SK-N-SH (cell line): ENCODE measurements at regions not wholly inside any gene's neighbourhood (a gene's known extent, or its start where the extent isn't known, plus 50 kb on each side); places are given as distances from the start of the nearest gene placed in this dataset.

Experiments used
- CTCF ChIA-PET: fragments of 300-600, 350-600 bp; formaldehyde crosslinking; extraction: SDS; loops from one replicate; lab custom pipeline; 2021; lab: Yijun Ruan, JAX
- POLR2A ChIA-PET: fragments of 350-600 bp; sonication (Branson Sonifier 250); formaldehyde crosslinking; extraction: SDS; loops from one replicate; lab custom pipeline; 2020; ENCODE audit warnings: antibody characterized with exemption, inconsistent platforms; lab: Yijun Ruan, JAX
- DNase-seq: peaks from one replicate; pipeline ENCODE4 v3.0.0; 2012
- H2AFZ ChIP-seq: fragments of 200-600 bp; sonication (generic); 2 replicates; pipeline ENCODE4 v1.8.1; 2016; ENCODE audit warnings: antibody characterized with exemption, mild to moderate bottlenecking, low read depth
- H3F3A ChIP-seq: fragments of 200-600 bp; sonication (generic); replicated peaks from 2 replicates; pipeline ENCODE3; 2016; ENCODE audit warnings: antibody characterized with exemption, mild to moderate bottlenecking; ENCODE audit not compliant: insufficient read depth
- H3K27ac ChIP-seq, 2 experiments: fragments of 200-500 bp in 1 of 2; fragments of 200-600 bp in 1 of 2; sonication (Bioruptor generic) in 1 of 2; sonication (generic), shearing (Covaris generic) in 1 of 2; 2 replicates each; pipeline versions ENCODE4 v1.5.1 to v1.6.1; 2014 to 2016; ENCODE audit warnings: low read depth in 2 of 2, inconsistent platforms in 1 of 2, low read length in 1 of 2, mild to moderate bottlenecking in 1 of 2, mixed read lengths in 1 of 2
- H3K27me3 ChIP-seq: fragments of 200-600 bp; sonication (generic), shearing (Covaris generic); 2 replicates; pipeline ENCODE4 v1.6.1; 2016; ENCODE audit warnings: mixed run types; ENCODE audit not compliant: insufficient read depth
- H3K36me3 ChIP-seq, 2 experiments: fragments of 200-500 bp in 1 of 2; fragments of 200-600 bp in 1 of 2; sonication (Bioruptor generic) in 1 of 2; sonication (generic) in 1 of 2; replicated peaks in 1 of 2; 2 replicates each; pipeline versions ENCODE3 to v1.5.1; 2014 to 2016; ENCODE audit warnings: low read length in 1 of 2, mild to moderate bottlenecking in 1 of 2; ENCODE audit not compliant: insufficient read depth in 2 of 2, control insufficient read depth in 1 of 2
- H3K4me1 ChIP-seq, 2 experiments: fragments of 200-500 bp in 1 of 2; fragments of 200-600 bp in 1 of 2; sonication (Bioruptor generic) in 1 of 2; sonication (generic), shearing (Covaris generic) in 1 of 2; 2 replicates each; pipeline versions ENCODE4 v1.5.1 to v1.6.1; 2014 to 2016; ENCODE audit warnings: low read depth in 1 of 2, low read length in 1 of 2, mixed run types in 1 of 2; ENCODE audit not compliant: insufficient read depth in 2 of 2, control insufficient read depth in 1 of 2
- H3K4me2 ChIP-seq: fragments of 200-600 bp; sonication (generic), shearing (Covaris generic); 2 replicates; pipeline ENCODE4 v1.6.1; 2017; ENCODE audit warnings: mixed run types
- H3K4me3 ChIP-seq, 2 experiments: fragments of 200-500 bp in 1 of 2; fragments of 200-600 bp in 1 of 2; sonication (Bioruptor generic) in 1 of 2; sonication (generic), shearing (Covaris generic) in 1 of 2; 2 replicates each; pipeline versions ENCODE4 v1.5.1 to v1.8.1; 2014 to 2016; ENCODE audit warnings: low read depth in 2 of 2, inconsistent platforms in 1 of 2, low read length in 1 of 2, mild to moderate bottlenecking in 1 of 2, mixed read lengths in 1 of 2, moderate library complexity in 1 of 2
- H3K79me2 ChIP-seq: fragments of 200-600 bp; sonication (generic); 2 replicates; pipeline ENCODE4 v1.8.1; 2017; ENCODE audit warnings: mild to moderate bottlenecking; ENCODE audit not compliant: insufficient read depth
- H3K9ac ChIP-seq: fragments of 200-600 bp; sonication (generic); 2 replicates; pipeline ENCODE4 v1.6.1; 2017; ENCODE audit warnings: mixed run types
- H3K9me2 ChIP-seq: fragments of 200-600 bp; sonication (generic); 2 replicates; pipeline ENCODE4 v1.6.1; 2017; ENCODE audit warnings: mixed run types
- H3K9me3 ChIP-seq: fragments of 200-600 bp; sonication (generic); 2 replicates; pipeline ENCODE4 v1.6.1; 2017; ENCODE audit warnings: mixed run types, mild to moderate bottlenecking, moderate library complexity
- H4K20me1 ChIP-seq: fragments of 200-600 bp; sonication (generic); 2 replicates; pipeline ENCODE4 v1.6.1; 2017; ENCODE audit warnings: mild to moderate bottlenecking, mixed run types; ENCODE audit not compliant: insufficient read depth
- CHD2 ChIP-seq: fragments of 150-350 bp; IDR thresholded peaks from 2 replicates; pipeline ENCODE4 v1.6.1; 2018; ENCODE audit warnings: low read length; ENCODE audit not compliant: partially characterized antibody
- ELF1 ChIP-seq: IDR thresholded peaks from 2 replicates; pipeline ENCODE4 v1.4.0; 2012
- FOXJ3 ChIP-seq: sonication (generic); formaldehyde crosslinking; IDR thresholded peaks from 2 replicates; pipeline ENCODE4 v1.5.1; 2020; ENCODE audit warnings: mild to moderate bottlenecking, missing genetic modification reagents
- FOXM1 ChIP-seq: IDR thresholded peaks from 2 replicates; pipeline ENCODE4 v1.4.0; 2012; ENCODE audit warnings: low read depth, mild to moderate bottlenecking
- JUND ChIP-seq: IDR thresholded peaks from 2 replicates; pipeline ENCODE4 v1.4.0; 2012
- MAX ChIP-seq: IDR thresholded peaks from 2 replicates; pipeline ENCODE4 v1.4.0; 2012; ENCODE audit warnings: low read depth
- MEF2A ChIP-seq: IDR thresholded peaks from 2 replicates; pipeline ENCODE4 v1.4.0; 2012; ENCODE audit warnings: low read depth, borderline replicate concordance
- MXI1 ChIP-seq: IDR thresholded peaks from 2 replicates; pipeline ENCODE4 v1.6.1; 2012; ENCODE audit warnings: mild to moderate bottlenecking, low read depth, low read length, improper control_type of control experiment
- NFIC ChIP-seq: IDR thresholded peaks from 2 replicates; pipeline ENCODE4 v1.4.0; 2012; ENCODE audit warnings: borderline replicate concordance
- RAD21 ChIP-seq: IDR thresholded peaks from 2 replicates; pipeline ENCODE4 v1.6.1; 2012; ENCODE audit warnings: mild to moderate bottlenecking, low read length
- RFX5 ChIP-seq: IDR thresholded peaks from 2 replicates; pipeline ENCODE4 v1.6.1; 2012; ENCODE audit warnings: mild to moderate bottlenecking, improper control_type of control experiment, low read length
- RXRA ChIP-seq: IDR thresholded peaks from 2 replicates; pipeline ENCODE4 v1.4.0; 2012; ENCODE audit warnings: low read depth, mild to moderate bottlenecking, borderline replicate concordance
- SIN3A ChIP-seq: IDR thresholded peaks from 2 replicates; pipeline ENCODE4 v1.6.1; 2012; ENCODE audit warnings: low read depth, mild to moderate bottlenecking, low read length, moderate library complexity, borderline replicate concordance
- SMC3 ChIP-seq: IDR thresholded peaks from 2 replicates; pipeline ENCODE4 v1.6.1; 2012; ENCODE audit warnings: low read depth, low read length, improper control_type of control experiment
- TCF12 ChIP-seq: IDR thresholded peaks from 2 replicates; pipeline ENCODE4 v1.4.0; 2012
- USF1 ChIP-seq: IDR thresholded peaks from 2 replicates; pipeline ENCODE4 v1.4.0; 2012; ENCODE audit warnings: low read depth, borderline replicate concordance
- YY1 ChIP-seq: IDR thresholded peaks from 2 replicates; pipeline ENCODE4 v1.4.0; 2012; ENCODE audit warnings: low read depth, mild to moderate bottlenecking
- WGBS: methylation state at CpG from one replicate; pipeline ENCODE4 v1.1.6; 2017; ENCODE audit warnings: low lambda C conversion rate; 5-methylcytosine and 5-hydroxymethylcytosine counted together
- TF ChIP-seq, protein P1 (sequence below): fragments of 150-350 bp; IDR thresholded peaks from 2 replicates; pipeline ENCODE4 v1.6.1; 2017; ENCODE audit warnings: antibody characterized with exemption, low read length, low read depth, borderline replicate concordance
- TF ChIP-seq, protein P2 (sequence below): fragments of 200-600 bp; sonication (generic); IDR thresholded peaks from 2 replicates; pipeline ENCODE4 v1.6.1; 2017; ENCODE audit warnings: antibody characterized with exemption, mild to moderate bottlenecking, moderate library complexity

GRCh38 chr6:156676721-156677120 lies 100.5 kb upstream of the ARID1B start:
- H3K27ac ChIP-seq: no peak overlapping the region
- no peak overlapping the region for H2AFZ ChIP-seq
- H3F3A ChIP-seq: no peaks in the 10 kb centered on the region
- H3K27me3 ChIP-seq: no peaks in the 10 kb centered on the region
- CTCF ChIA-PET: no interaction called here
- H3K36me3 ChIP-seq: no peaks in the 10 kb centered on the region
- no peaks in the 10 kb centered on the region for H4K20me1 ChIP-seq
- DNase-seq: no peak
- TF ChIP-seq JUND (no peak), MEF2A (no peak), CHD2 (no peak), RAD21 (no peak), ELF1 (no peak), MAX (no peak), NFIC (no peak), SIN3A (no peak), MXI1 (no peak), SMC3 (no peak), TCF12 (no peak), YY1 (no peak), FOXM1 (no peak), USF1 (no peak), RXRA (no peak), FOXJ3 (CRISPR knock-in tag) (no peak), RFX5 (no peak)
- TF ChIP-seq, protein P1, sequence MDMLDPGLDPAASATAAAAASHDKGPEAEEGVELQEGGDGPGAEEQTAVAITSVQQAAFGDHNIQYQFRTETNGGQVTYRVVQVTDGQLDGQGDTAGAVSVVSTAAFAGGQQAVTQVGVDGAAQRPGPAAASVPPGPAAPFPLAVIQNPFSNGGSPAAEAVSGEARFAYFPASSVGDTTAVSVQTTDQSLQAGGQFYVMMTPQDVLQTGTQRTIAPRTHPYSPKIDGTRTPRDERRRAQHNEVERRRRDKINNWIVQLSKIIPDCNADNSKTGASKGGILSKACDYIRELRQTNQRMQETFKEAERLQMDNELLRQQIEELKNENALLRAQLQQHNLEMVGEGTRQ: no peak
- TF ChIP-seq, protein P2, sequence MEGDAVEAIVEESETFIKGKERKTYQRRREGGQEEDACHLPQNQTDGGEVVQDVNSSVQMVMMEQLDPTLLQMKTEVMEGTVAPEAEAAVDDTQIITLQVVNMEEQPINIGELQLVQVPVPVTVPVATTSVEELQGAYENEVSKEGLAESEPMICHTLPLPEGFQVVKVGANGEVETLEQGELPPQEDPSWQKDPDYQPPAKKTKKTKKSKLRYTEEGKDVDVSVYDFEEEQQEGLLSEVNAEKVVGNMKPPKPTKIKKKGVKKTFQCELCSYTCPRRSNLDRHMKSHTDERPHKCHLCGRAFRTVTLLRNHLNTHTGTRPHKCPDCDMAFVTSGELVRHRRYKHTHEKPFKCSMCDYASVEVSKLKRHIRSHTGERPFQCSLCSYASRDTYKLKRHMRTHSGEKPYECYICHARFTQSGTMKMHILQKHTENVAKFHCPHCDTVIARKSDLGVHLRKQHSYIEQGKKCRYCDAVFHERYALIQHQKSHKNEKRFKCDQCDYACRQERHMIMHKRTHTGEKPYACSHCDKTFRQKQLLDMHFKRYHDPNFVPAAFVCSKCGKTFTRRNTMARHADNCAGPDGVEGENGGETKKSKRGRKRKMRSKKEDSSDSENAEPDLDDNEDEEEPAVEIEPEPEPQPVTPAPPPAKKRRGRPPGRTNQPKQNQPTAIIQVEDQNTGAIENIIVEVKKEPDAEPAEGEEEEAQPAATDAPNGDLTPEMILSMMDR: no peak
- TF ChIP-seq, all 33 proteins: peak for 0
- Histone ChIP-seq H3K79me2 (no peaks in the 10 kb centered on the region), H3K9me3 (no peaks in the 10 kb centered on the region), H3K9ac (no peak overlapping the region), H3K9me2 (no peaks in the 10 kb centered on the region), H3K4me3 (no peak overlapping the region), H3K4me2 (no peak overlapping the region), H3K4me1 (no peaks in the 10 kb centered on the region)
- POLR2A ChIA-PET: no interaction called here
- 37% methylated on average over 2 of the region's 2 CpGs for WGBS
